ENCODE measurements at regions not wholly inside any gene's neighbourhood (a gene's known extent, or its start where the extent isn't known, plus 50 kb on each side); places are given as distances from the start of the nearest gene placed in this dataset.

DNA sequence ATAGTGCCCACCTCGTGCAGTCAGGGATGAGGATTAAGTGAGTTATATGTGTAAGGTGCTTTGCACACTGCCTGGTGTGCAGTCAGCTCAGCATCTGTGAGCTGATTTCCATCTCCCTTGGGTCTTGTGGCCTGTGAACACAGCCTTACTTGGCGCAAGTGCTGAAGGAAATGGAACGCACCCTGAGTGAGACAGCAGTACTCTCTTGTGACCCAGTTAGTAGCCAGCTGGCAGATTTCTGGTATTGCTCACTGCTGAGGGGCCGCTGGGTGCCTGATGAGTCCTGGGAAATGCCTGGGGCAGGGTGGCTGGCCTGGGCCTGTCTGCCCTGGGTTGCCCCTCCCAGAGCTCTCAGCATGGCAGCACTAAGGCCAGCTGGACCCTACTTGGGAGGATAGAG lies 90.9 kb upstream of the BOD1 start:
- no peak for TF ChIP-seq POLR2A (IDR thresholded peaks at IDR 0.05)
- TF ChIP-seq, protein P1, sequence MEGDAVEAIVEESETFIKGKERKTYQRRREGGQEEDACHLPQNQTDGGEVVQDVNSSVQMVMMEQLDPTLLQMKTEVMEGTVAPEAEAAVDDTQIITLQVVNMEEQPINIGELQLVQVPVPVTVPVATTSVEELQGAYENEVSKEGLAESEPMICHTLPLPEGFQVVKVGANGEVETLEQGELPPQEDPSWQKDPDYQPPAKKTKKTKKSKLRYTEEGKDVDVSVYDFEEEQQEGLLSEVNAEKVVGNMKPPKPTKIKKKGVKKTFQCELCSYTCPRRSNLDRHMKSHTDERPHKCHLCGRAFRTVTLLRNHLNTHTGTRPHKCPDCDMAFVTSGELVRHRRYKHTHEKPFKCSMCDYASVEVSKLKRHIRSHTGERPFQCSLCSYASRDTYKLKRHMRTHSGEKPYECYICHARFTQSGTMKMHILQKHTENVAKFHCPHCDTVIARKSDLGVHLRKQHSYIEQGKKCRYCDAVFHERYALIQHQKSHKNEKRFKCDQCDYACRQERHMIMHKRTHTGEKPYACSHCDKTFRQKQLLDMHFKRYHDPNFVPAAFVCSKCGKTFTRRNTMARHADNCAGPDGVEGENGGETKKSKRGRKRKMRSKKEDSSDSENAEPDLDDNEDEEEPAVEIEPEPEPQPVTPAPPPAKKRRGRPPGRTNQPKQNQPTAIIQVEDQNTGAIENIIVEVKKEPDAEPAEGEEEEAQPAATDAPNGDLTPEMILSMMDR (IDR thresholded peaks at IDR 0.05), result no peak
